GM12878 (cell line): ENCODE measurements at regions not wholly inside any gene's neighbourhood (a gene's known extent, or its start where the extent isn't known, plus 50 kb on each side); places are given as distances from the start of the nearest gene placed in this dataset.

ENCODE experiments used
- ATAC-seq: fragments of 200-7000 bp; cut with Tn5 transposase; 3 replicates; pipeline ENCODE4 v1.9.1; 2020; ENCODE audit warnings: mild to moderate bottlenecking, moderate library complexity
- BruUV-seq: library from RNA; stranded (reverse); fragments of 400-500 nt; replicated peaks from 2 replicates; lab custom pipeline; 2021; lab: Mats Ljungman, UMichigan
- CTCF ChIA-PET: fragments of 300-600 bp; sonication (Branson Sonifier 250); formaldehyde crosslinking; extraction: SDS; loops from one replicate; lab custom pipeline; 2021; ENCODE audit warnings: inconsistent platforms; lab: Yijun Ruan, JAX
- POLR2A ChIA-PET: fragments of 350-600 bp; formaldehyde crosslinking; extraction: SDS; loops from one replicate; lab custom pipeline; 2021; ENCODE audit warnings: inconsistent platforms; lab: Charles Lee
- RAD21 ChIA-PET: fragments of 300-600 bp; sonication (Branson Sonifier 250); formaldehyde crosslinking; loops from one replicate; lab custom pipeline; 2023; ENCODE audit warnings: antibody characterized with exemption; ENCODE audit not compliant: unreplicated experiment; lab: Charles Lee
- SMC1A ChIA-PET: fragments of 300-600 bp; sonication (Branson Sonifier 250); formaldehyde crosslinking; loops from one replicate; lab custom pipeline; 2023; ENCODE audit not compliant: unreplicated experiment, uncharacterized antibody; lab: Charles Lee
- DNase-seq: peaks from one replicate; pipeline ENCODE4 v3.0.0-alpha.2; 2011; ENCODE audit warnings: low read depth, low spot score
- FAIRE-seq: peaks from 3 replicates; lab custom pipeline; 2011; peaks lifted over from hg19 to GRCh38; lab: Jason Lieb, UNC
- H2AFZ ChIP-seq: 2 replicates; pipeline ENCODE4 v1.6.0; 2011; ENCODE audit warnings: low read depth, low read length, control low read depth; ENCODE audit not compliant: control insufficient read depth
- H3K27ac ChIP-seq: 2 replicates; pipeline ENCODE4 v1.5.1; 2011; ENCODE audit warnings: control low read depth; ENCODE audit not compliant: control insufficient read depth, insufficient read depth
- H3K27me3 ChIP-seq, 2 experiments: replicated peaks in 1 of 2; 2 replicates each; pipeline versions ENCODE4 v1.6.0 to v1.6.1; 2011; ENCODE audit warnings: low read length in 1 of 2; ENCODE audit not compliant: control insufficient read depth in 2 of 2, insufficient read depth in 2 of 2
- H3K36me3 ChIP-seq, 2 experiments: 2 replicates each; pipeline ENCODE4 v1.5.1; 2011; ENCODE audit warnings: low read length in 1 of 2; ENCODE audit not compliant: control insufficient read depth in 2 of 2, insufficient read depth in 2 of 2
- H3K4me1 ChIP-seq: 2 replicates; pipeline ENCODE4 v1.6.1; 2011; ENCODE audit warnings: mild to moderate bottlenecking, low read length, moderate library complexity, mixed read lengths; ENCODE audit not compliant: control insufficient read depth, insufficient read depth
- H3K4me2 ChIP-seq: 2 replicates; pipeline ENCODE4 v1.6.0; 2011; ENCODE audit warnings: control low read depth; ENCODE audit not compliant: control insufficient read depth, insufficient read depth
- H3K4me3 ChIP-seq: fragments of 200-600 bp; sonication (generic); 2 replicates; pipeline ENCODE4 v1.5.1; 2016
- H3K79me2 ChIP-seq: 2 replicates; pipeline ENCODE4 v1.6.0; 2011; ENCODE audit warnings: low read length; ENCODE audit not compliant: control insufficient read depth, insufficient read depth
- H3K9ac ChIP-seq: 2 replicates; pipeline ENCODE4 v1.8.0; 2011; ENCODE audit warnings: low read length, control low read depth, mixed read lengths; ENCODE audit not compliant: control insufficient read depth, insufficient read depth
- H3K9me3 ChIP-seq: replicated peaks from 3 replicates; pipeline ENCODE4 v1.5.1; 2011; ENCODE audit warnings: mild to moderate bottlenecking, low read length; ENCODE audit not compliant: control insufficient read depth, insufficient read depth
- H4K20me1 ChIP-seq: 2 replicates; pipeline ENCODE4 v1.6.0; 2011; ENCODE audit not compliant: control insufficient read depth, insufficient read depth
- BRCA1 ChIP-seq: IDR thresholded peaks from 2 replicates; pipeline ENCODE4 v1.6.1; 2011; ENCODE audit warnings: low read depth, low read length, improper control_type of control experiment
- CEBPB ChIP-seq, 2 experiments: fragments of 150-350 bp in 1 of 2; IDR thresholded peaks; 2 replicates each; pipeline ENCODE4 v1.6.1; 2012 to 2014; ENCODE audit warnings: low read depth in 2 of 2, low read length in 2 of 2, borderline replicate concordance in 1 of 2, inconsistent platforms in 1 of 2
- EP300 ChIP-seq, 2 experiments: fragments of 150-350 bp in 1 of 2; IDR thresholded peaks; 2 replicates each; pipeline ENCODE4 v1.6.1; 2011 to 2012; ENCODE audit warnings: low read depth in 2 of 2, low read length in 2 of 2, borderline replicate concordance in 1 of 2, improper control_type of control experiment in 1 of 2, inconsistent platforms in 1 of 2; ENCODE audit not compliant: control insufficient read depth in 1 of 2
- ETV6 ChIP-seq, 2 experiments: fragments of 450-650 bp in 1 of 2; IDR thresholded peaks in 1 of 2; conservative IDR thresholded peaks in 1 of 2; 2 replicates each; pipeline ENCODE4 v1.6.1; 2014; ENCODE audit warnings: antibody characterized with exemption in 1 of 2, borderline replicate concordance in 1 of 2, low read depth in 1 of 2, mild to moderate bottlenecking in 1 of 2, moderate library complexity in 1 of 2
- FOXM1 ChIP-seq: IDR thresholded peaks from 2 replicates; pipeline ENCODE4 v1.6.1; 2012; ENCODE audit warnings: low read depth, mild to moderate bottlenecking, inconsistent platforms, low read length, moderate library complexity
- KLF5 ChIP-seq: fragments of 450-650 bp; IDR thresholded peaks from 2 replicates; pipeline ENCODE4 v1.6.1; 2014; ENCODE audit warnings: mild to moderate bottlenecking; ENCODE audit not compliant: partially characterized antibody
- LARP7 ChIP-seq: fragments of 450-650 bp; IDR thresholded peaks from 2 replicates; pipeline ENCODE4 v1.6.1; 2017; ENCODE audit warnings: mild to moderate bottlenecking
- MTA2 ChIP-seq: fragments of 450-650 bp; IDR thresholded peaks from 2 replicates; pipeline ENCODE4 v1.6.1; 2016; ENCODE audit warnings: low read depth, mild to moderate bottlenecking, moderate library complexity
- NFIC ChIP-seq: IDR thresholded peaks from 2 replicates; pipeline ENCODE4 v1.6.1; 2012; ENCODE audit warnings: low read depth, mild to moderate bottlenecking, inconsistent platforms, low read length, moderate library complexity
- POLR2A ChIP-seq: IDR thresholded peaks from 2 replicates; pipeline ENCODE4 v1.6.1; 2011; ENCODE audit warnings: low read depth, mild to moderate bottlenecking, low read length
- RUNX3 ChIP-seq: IDR thresholded peaks from 2 replicates; pipeline ENCODE4 v1.6.1; 2012; ENCODE audit warnings: low read length, inconsistent platforms
- SIX5 ChIP-seq: IDR thresholded peaks from 2 replicates; pipeline ENCODE4 v1.6.1; 2011; ENCODE audit warnings: mild to moderate bottlenecking, low read depth, low read length, moderate library complexity; ENCODE audit not compliant: severe bottlenecking
- SMC3 ChIP-seq: IDR thresholded peaks from 2 replicates; pipeline ENCODE4 v1.6.1; 2011; ENCODE audit warnings: low read length, improper control_type of control experiment, borderline replicate concordance
- SREBF1 ChIP-seq: IDR thresholded peaks from 2 replicates; pipeline ENCODE4 v1.6.1; 2012; ENCODE audit warnings: mild to moderate bottlenecking, low read length
- TCF3 ChIP-seq: IDR thresholded peaks from 2 replicates; pipeline ENCODE4 v1.6.1; 2012; ENCODE audit warnings: low read depth, mild to moderate bottlenecking, low read length, borderline replicate concordance; ENCODE audit not compliant: insufficient read depth
- ZNF274 ChIP-seq: IDR thresholded peaks from one replicate; pipeline ENCODE4 v1.8.0; 2011; ENCODE audit not compliant: insufficient read length, insufficient read depth
- WGBS: methylation state at CpG from one replicate; pipeline ENCODE4 v1.1.6; 2016; ENCODE audit warnings: low lambda C conversion rate; ENCODE audit not compliant: insufficient replicate concordance, insufficient coverage; ENCODE audit errors: missing lambda C conversion rate; 5-methylcytosine and 5-hydroxymethylcytosine counted together
- in situ Hi-C: fragments of 300-500 bp; cut with MboI; formaldehyde crosslinking; loops from 9 replicates; pipeline ENCODE4 v1.14.3; 2018; ENCODE audit warnings: mixed read lengths
- intact Hi-C: fragments of 100-400 bp; cut with micrococcal nuclease; formaldehyde crosslinking; loops from one replicate; pipeline ENCODE4 v1.14.2; 2022; ENCODE audit not compliant: unreplicated experiment
- TF ChIP-seq, protein P1 (sequence below): fragments of 450-650 bp; formaldehyde crosslinking; IDR thresholded peaks from 2 replicates; pipeline ENCODE4 v1.4.0; 2022; ENCODE audit warnings: mild to moderate bottlenecking, moderate library complexity
- TF ChIP-seq, protein P2 (sequence below): fragments of 450-650 bp; IDR thresholded peaks from 2 replicates; pipeline ENCODE4 v1.6.1; 2017; ENCODE audit warnings: antibody characterized with exemption, mild to moderate bottlenecking, moderate library complexity
- TF ChIP-seq, protein P3 (sequence below): fragments of 150-350 bp; IDR thresholded peaks from 2 replicates; pipeline ENCODE4 v1.6.1; 2014; ENCODE audit warnings: mild to moderate bottlenecking, low read depth, low read length

DNA sequence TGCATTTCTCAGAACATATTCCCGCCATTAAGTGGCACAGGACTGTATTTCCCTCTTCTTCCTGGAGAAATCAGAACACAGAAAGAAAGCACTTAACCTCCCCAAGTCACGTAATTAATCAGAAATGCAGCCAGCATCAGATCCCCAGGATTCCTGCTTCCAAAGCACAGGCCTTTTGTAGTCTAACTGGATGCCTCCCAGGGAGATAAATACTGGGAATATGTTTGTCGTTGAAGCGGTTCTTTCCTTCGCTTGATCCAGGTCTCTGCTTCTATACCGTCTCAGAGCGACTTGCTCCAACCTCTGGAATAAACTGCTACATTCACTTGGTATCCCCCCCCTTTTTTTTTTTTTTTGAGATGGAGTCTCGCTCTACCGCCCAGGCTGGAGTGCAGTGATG, 198.6 kb downstream of the KBTBD8 start:
- ChIA-PET SMC1A (no interaction called here), POLR2A (no interaction called here)
- DNase-seq: no peak

More for the DNA sequence above, 198.6 kb downstream of the KBTBD8 start:
- no peaks in the 10 kb centered on the region for H4K20me1 ChIP-seq
- intact Hi-C loops: no loop called here
- FAIRE-seq (no peak), ATAC-seq (no peak)
- no peak overlapping the region for H3K9ac ChIP-seq
- ChIA-PET RAD21 (no interaction called here), CTCF (no interaction called here)
- no peaks in the 10 kb centered on the region for H3K36me3 ChIP-seq
- in situ Hi-C loops: no loop called here
- H3K9me3 ChIP-seq: no peaks in the 10 kb centered on the region
- TF ChIP-seq TCF3 (no peak), SMC3 (no peak), LARP7 (no peak), ZNF274 (no peak), CEBPB (IDR thresholded peaks at IDR 0.05; ENCODE audit: borderline replicate concordance in 1 of 2, low read depth in 2 of 2, low read length in 2 of 2) (no peak), EP300 (IDR thresholded peaks at IDR 0.05; ENCODE audit: borderline replicate concordance in 1 of 2, control insufficient read depth in 1 of 2, low read depth in 2 of 2, low read length in 2 of 2) (no peak), BRCA1 (no peak), POLR2A (no peak), FOXM1 (no peak), SIX5 (no peak), KLF5 (no peak), MTA2 (no peak), RUNX3 (no peak), SREBF1 (no peak), ETV6 (conservative IDR thresholded peaks at IDR 0.05 in 1 of 2, IDR thresholded peaks at IDR 0.05 in 1 of 2; ENCODE audit: borderline replicate concordance in 1 of 2, low read depth in 1 of 2) (no peak), NFIC (no peak)
- TF ChIP-seq, protein P1, sequence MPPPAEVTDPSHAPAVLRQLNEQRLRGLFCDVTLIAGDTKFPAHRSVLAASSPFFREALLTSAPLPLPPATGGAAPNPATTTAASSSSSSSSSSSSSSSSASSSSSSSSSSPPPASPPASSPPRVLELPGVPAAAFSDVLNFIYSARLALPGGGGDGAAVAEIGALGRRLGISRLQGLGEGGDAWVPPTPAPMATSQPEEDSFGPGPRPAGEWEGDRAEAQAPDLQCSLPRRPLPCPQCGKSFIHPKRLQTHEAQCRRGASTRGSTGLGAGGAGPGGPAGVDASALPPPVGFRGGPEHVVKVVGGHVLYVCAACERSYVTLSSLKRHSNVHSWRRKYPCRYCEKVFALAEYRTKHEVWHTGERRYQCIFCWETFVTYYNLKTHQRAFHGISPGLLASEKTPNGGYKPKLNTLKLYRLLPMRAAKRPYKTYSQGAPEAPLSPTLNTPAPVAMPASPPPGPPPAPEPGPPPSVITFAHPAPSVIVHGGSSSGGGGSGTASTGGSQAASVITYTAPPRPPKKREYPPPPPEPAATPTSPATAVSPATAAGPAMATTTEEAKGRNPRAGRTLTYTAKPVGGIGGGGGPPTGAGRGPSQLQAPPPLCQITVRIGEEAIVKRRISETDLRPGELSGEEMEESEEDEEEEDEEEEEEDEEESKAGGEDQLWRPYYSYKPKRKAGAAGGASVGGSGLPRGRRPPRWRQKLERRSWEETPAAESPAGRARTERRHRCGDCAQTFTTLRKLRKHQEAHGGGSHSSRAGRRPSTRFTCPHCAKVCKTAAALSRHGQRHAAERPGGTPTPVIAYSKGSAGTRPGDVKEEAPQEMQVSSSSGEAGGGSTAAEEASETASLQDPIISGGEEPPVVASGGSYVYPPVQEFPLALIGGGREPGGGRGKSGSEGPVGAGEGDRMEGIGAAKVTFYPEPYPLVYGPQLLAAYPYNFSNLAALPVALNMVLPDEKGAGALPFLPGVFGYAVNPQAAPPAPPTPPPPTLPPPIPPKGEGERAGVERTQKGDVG: no peak
- TF ChIP-seq, protein P2, sequence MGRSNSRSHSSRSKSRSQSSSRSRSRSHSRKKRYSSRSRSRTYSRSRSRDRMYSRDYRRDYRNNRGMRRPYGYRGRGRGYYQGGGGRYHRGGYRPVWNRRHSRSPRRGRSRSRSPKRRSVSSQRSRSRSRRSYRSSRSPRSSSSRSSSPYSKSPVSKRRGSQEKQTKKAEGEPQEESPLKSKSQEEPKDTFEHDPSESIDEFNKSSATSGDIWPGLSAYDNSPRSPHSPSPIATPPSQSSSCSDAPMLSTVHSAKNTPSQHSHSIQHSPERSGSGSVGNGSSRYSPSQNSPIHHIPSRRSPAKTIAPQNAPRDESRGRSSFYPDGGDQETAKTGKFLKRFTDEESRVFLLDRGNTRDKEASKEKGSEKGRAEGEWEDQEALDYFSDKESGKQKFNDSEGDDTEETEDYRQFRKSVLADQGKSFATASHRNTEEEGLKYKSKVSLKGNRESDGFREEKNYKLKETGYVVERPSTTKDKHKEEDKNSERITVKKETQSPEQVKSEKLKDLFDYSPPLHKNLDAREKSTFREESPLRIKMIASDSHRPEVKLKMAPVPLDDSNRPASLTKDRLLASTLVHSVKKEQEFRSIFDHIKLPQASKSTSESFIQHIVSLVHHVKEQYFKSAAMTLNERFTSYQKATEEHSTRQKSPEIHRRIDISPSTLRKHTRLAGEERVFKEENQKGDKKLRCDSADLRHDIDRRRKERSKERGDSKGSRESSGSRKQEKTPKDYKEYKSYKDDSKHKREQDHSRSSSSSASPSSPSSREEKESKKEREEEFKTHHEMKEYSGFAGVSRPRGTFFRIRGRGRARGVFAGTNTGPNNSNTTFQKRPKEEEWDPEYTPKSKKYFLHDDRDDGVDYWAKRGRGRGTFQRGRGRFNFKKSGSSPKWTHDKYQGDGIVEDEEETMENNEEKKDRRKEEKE: no peak
- TF ChIP-seq, protein P3, sequence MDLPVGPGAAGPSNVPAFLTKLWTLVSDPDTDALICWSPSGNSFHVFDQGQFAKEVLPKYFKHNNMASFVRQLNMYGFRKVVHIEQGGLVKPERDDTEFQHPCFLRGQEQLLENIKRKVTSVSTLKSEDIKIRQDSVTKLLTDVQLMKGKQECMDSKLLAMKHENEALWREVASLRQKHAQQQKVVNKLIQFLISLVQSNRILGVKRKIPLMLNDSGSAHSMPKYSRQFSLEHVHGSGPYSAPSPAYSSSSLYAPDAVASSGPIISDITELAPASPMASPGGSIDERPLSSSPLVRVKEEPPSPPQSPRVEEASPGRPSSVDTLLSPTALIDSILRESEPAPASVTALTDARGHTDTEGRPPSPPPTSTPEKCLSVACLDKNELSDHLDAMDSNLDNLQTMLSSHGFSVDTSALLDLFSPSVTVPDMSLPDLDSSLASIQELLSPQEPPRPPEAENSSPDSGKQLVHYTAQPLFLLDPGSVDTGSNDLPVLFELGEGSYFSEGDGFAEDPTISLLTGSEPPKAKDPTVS: no peak
- H3K4me3 ChIP-seq: no peak overlapping the region
- H2AFZ ChIP-seq: no peak overlapping the region
- no TSS peak for BruUV-seq
- no peaks in the 10 kb centered on the region for H3K27me3 ChIP-seq
- WGBS: 68% methylated on average over 7 of the region's 9 CpGs
- H3K4me1 ChIP-seq: no peaks in the 10 kb centered on the region
- H3K4me2 ChIP-seq: no peak overlapping the region
- no peaks in the 10 kb centered on the region for H3K79me2 ChIP-seq
- no peak overlapping the region for H3K27ac ChIP-seq
